ENCODE measurements at regions not wholly inside any gene's neighbourhood (a gene's known extent, or its start where the extent isn't known, plus 50 kb on each side); places are given as distances from the start of the nearest gene placed in this dataset.
"Not testable (repeated sequence)": the region's sequence is repeated elsewhere in the genome, so short reads cannot be mapped to it uniquely, and the experiment has no call there.

GRCh38 chr12:97711392-97711791 is 248.8 kb downstream of the RMST start:
- DNase-seq (no peak), ATAC-seq (no peak)
- whole genome bisulfite sequencing, 2 donors = 63 to 68% methylated on average over 1 of the region's 1 CpG

GRCh38 chr12:97713270-97713669 is 250.7 kb downstream of the RMST start:
- peaks cover 0 to 4% (median 0%) of the 10 kb centered on the region in 11 donors for H3K9me3 ChIP-seq
- H3K36me3 ChIP-seq = no peaks in the 10 kb centered on the region
- H3K27ac ChIP-seq = no peak overlapping the region
- no peak overlapping the region for H3K4me3 ChIP-seq
- WGBS, 2 donors = 17 to 26% methylated on average over 1 of the region's 1 CpG
- DNase-seq (no peak), ATAC-seq (no peak)
- no peaks in the 10 kb centered on the region for H3K27me3 ChIP-seq
- intact Hi-C loops (cut with DNase I) = no loop called here
- no peaks in the 10 kb centered on the region for H3K4me1 ChIP-seq
- TF ChIP-seq, protein P1, sequence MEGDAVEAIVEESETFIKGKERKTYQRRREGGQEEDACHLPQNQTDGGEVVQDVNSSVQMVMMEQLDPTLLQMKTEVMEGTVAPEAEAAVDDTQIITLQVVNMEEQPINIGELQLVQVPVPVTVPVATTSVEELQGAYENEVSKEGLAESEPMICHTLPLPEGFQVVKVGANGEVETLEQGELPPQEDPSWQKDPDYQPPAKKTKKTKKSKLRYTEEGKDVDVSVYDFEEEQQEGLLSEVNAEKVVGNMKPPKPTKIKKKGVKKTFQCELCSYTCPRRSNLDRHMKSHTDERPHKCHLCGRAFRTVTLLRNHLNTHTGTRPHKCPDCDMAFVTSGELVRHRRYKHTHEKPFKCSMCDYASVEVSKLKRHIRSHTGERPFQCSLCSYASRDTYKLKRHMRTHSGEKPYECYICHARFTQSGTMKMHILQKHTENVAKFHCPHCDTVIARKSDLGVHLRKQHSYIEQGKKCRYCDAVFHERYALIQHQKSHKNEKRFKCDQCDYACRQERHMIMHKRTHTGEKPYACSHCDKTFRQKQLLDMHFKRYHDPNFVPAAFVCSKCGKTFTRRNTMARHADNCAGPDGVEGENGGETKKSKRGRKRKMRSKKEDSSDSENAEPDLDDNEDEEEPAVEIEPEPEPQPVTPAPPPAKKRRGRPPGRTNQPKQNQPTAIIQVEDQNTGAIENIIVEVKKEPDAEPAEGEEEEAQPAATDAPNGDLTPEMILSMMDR (IDR thresholded peaks at IDR 0.05) = no peak

More at GRCh38 chr12:97711392-97711791, 248.8 kb downstream of the RMST start:
- H3K27me3 ChIP-seq = no peaks in the 10 kb centered on the region
- no peak overlapping the region for H3K4me3 ChIP-seq
- peaks cover 0 to 4% (median 0%) of the 10 kb centered on the region in 11 donors for H3K9me3 ChIP-seq
- no peaks in the 10 kb centered on the region for H3K4me1 ChIP-seq
- intact Hi-C loops (cut with DNase I) = no loop called here
- TF ChIP-seq, protein P1 (IDR thresholded peaks at IDR 0.05) = no peak
- H3K36me3 ChIP-seq = no peaks in the 10 kb centered on the region
- H3K27ac ChIP-seq = no peak overlapping the region

DNA sequence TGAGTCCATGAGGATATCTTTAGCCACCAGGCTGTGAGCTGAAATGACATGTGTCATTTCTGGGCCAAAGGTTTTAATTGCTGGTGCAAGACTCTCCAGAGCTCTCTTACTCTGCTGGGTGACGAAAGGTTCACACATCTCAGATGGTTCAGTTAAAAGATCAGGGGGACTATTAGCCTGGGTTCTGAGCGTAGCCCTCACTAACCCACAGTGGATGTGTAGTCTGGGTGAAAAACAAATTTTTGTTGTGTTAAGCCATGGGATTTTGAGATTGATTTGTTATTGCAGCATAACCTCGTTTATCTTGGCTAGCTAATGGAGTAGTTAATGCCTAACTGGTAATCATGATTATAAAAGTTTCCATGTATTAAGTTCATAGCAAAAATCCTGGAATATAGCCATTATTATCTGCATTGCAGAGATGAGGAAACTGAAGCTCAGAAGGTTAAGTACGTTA is 251.5 kb downstream of the RMST start:
- peaks cover 0 to 4% (median 0%) of the 10 kb centered on the region in 11 donors for H3K9me3 ChIP-seq
- intact Hi-C loops (cut with DNase I) = no loop called here
- TF ChIP-seq, protein P1 (IDR thresholded peaks at IDR 0.05) = no peak
- ATAC-seq (no peak), DNase-seq (no peak)
- H3K27ac ChIP-seq = no peak overlapping the region
- H3K4me3 ChIP-seq = no peak overlapping the region
- no peaks in the 10 kb centered on the region for H3K36me3 ChIP-seq
- no peaks in the 10 kb centered on the region for H3K4me1 ChIP-seq
- 66 to 70% methylated on average over 4 of the region's 4 CpGs for WGBS, 2 donors
- no peaks in the 10 kb centered on the region for H3K27me3 ChIP-seq

DNA sequence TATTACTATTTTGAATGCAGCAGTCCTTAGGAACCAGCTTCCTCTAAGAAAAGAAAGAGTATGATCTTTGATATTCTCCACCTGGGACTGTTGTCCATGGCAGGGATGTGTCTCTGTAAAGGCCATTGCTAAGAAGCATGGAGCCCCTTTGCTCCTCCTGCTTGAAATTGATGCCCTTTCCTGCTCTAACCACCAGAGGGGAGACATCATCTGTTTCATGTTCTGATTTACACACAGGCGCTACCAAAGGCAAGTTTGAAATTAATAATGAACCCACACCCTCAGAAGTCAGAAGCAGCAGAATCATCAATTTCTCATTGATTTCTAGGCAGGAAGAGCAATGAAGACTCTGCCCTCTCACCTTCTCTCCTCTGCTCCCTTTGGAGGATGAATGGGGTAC is 253.8 kb downstream of the RMST start:
- no peaks in the 10 kb centered on the region for H3K4me1 ChIP-seq
- no peak for DNase-seq
- intact Hi-C loops (cut with DNase I) = no loop called here
- WGBS, 2 donors = 63 to 71% methylated on average over 1 of the region's 1 CpG
- TF ChIP-seq, protein P1 (IDR thresholded peaks at IDR 0.05) = peak in 6 of 9 donors; percentile 27 to 49 (median 38)
- H3K9me3 ChIP-seq = peaks cover 0 to 7% (median 0%) of the 10 kb centered on the region in 11 donors
- H3K36me3 ChIP-seq = no peaks in the 10 kb centered on the region
- H3K27ac ChIP-seq = no peak overlapping the region
- no peaks in the 10 kb centered on the region for H3K27me3 ChIP-seq
- H3K4me3 ChIP-seq = no peak overlapping the region
- ATAC-seq = no peak

DNA sequence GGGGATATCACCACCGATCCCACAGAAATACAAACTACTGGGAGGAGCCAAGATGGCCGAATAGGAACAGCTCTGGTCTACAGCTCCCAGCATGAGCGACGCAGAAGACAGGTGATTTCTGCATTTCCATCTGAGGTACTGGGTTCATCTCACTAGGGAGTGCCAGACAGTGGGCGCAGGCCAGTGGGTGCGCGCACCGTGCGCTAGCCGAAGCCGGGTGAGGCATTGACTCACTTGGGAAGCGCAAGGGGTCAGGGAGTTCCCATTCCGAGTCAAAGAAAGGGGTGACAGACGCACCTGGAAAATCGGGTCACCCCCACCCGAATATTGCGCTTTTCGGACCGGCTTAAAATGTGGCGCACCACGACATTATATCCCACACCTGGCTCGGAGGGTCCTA is 261.2 kb downstream of the RMST start:
- WGBS, 2 donors = 83 to 95% methylated on average over 21 to 22 of the region's 22 CpGs
- not testable (repeated sequence) for ATAC-seq, H3K36me3 ChIP-seq

More for the DNA sequence above, 261.2 kb downstream of the RMST start:
- H3K4me3 ChIP-seq; H3K27me3 ChIP-seq; DNase-seq; intact Hi-C loops (cut with DNase I); H3K27ac ChIP-seq; H3K4me1 ChIP-seq: not testable (repeated sequence)
- peaks cover 0 to 12% (median 0%) of the 10 kb centered on the region in 11 donors for H3K9me3 ChIP-seq

Measured in heart right ventricle (tissue), 16 donors.